ENCODE measurements at regions not wholly inside any gene's neighbourhood (a gene's known extent, or its start where the extent isn't known, plus 50 kb on each side); places are given as distances from the start of the nearest gene placed in this dataset.

- TF ChIP-seq, protein P1, sequence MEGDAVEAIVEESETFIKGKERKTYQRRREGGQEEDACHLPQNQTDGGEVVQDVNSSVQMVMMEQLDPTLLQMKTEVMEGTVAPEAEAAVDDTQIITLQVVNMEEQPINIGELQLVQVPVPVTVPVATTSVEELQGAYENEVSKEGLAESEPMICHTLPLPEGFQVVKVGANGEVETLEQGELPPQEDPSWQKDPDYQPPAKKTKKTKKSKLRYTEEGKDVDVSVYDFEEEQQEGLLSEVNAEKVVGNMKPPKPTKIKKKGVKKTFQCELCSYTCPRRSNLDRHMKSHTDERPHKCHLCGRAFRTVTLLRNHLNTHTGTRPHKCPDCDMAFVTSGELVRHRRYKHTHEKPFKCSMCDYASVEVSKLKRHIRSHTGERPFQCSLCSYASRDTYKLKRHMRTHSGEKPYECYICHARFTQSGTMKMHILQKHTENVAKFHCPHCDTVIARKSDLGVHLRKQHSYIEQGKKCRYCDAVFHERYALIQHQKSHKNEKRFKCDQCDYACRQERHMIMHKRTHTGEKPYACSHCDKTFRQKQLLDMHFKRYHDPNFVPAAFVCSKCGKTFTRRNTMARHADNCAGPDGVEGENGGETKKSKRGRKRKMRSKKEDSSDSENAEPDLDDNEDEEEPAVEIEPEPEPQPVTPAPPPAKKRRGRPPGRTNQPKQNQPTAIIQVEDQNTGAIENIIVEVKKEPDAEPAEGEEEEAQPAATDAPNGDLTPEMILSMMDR (IDR thresholded peaks at IDR 0.05), result no peak
- TF ChIP-seq POLR2A (IDR thresholded peaks at IDR 0.05), result no peak
These were observed 316.2 kb downstream of the EPHA4 start for GRCh38 chr2:221255862-221256261.
